ENCODE measurements at regions not wholly inside any gene's neighbourhood (a gene's known extent, or its start where the extent isn't known, plus 50 kb on each side); places are given as distances from the start of the nearest gene placed in this dataset.

DNA sequence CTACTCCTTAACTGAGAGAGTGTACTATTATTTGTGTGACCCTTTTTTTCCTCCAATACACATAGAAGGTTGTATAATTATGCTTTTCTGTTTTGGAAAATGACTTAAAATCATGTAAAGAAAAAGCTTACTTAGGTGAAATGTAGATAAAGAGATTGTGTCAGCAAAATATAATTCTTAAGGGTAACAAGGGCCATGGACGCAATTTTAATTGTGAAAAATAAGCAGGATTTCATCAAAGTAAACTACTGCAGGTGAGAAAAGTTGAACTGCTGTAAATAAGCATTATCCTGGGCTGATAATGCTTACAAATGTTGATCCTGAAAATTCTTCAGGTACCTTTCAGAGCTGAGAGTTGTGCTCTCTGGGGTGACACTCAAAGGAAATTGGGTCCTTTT is 141.5 kb downstream of the RPIA start:
- no peak for DNase-seq (ENCODE audit: low read depth in 2 of 2)

DNA sequence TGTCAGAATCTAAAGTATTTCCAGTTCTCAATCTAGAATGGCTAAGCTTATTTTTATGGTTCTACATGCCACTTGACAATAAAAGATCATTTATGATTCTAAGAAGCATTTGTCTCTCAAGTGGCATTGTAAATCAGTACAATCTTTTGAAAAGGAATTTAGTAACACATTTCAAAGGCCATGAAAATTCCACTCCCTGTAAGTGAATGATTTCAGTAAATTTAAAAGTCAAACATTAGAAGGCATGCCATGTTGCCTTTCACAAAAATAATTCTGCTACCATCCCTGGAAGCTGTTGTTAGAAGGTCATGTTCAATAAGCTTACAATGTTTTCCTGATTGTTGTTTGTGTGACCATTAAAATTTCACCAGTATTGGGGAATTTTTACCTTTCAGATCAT is 142.9 kb downstream of the RPIA start:
- DNase-seq (ENCODE audit: low read depth in 2 of 2) = no peak

DNA sequence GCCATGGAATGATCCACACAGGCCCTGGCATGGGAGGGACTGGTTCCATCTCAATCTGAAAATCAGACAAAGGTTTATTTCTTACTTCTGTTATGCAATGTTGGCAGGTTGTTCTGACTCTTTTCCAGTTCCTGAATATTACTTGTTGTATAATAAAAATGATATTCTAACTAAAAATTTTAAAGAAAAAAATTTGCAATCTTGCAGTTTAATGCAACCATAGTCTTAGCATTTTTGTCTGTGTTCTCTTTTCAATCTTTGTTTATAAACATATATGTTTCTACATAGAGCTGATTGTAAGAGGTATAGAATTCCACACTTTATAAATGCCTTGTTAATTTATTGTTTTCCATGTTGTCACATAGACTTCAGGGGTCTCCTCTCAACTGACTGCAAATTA is 143.4 kb downstream of the RPIA start:
- DNase-seq (ENCODE audit: low read depth in 2 of 2) = no peak

DNA sequence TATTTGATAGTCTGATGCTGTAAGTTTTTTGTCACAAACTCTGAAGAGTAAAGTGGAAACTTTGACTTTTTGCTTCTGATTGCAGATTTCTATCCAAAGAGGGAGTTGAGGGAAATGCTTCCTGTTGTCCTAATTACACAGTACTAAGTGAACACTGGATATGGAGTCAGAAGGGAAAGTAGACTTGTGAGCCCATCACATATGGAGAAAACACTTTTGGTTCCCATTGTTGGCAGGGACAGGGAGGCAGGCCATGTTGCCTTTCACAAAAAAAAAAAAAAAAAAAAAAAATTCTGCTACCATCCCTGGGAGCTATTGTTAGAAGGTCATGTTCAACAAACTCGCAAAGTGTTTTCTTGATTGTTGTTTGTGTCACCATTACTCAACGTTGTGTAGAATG is 144.3 kb downstream of the RPIA start:
- DNase-seq (ENCODE audit: low read depth in 2 of 2) = no peak

DNA sequence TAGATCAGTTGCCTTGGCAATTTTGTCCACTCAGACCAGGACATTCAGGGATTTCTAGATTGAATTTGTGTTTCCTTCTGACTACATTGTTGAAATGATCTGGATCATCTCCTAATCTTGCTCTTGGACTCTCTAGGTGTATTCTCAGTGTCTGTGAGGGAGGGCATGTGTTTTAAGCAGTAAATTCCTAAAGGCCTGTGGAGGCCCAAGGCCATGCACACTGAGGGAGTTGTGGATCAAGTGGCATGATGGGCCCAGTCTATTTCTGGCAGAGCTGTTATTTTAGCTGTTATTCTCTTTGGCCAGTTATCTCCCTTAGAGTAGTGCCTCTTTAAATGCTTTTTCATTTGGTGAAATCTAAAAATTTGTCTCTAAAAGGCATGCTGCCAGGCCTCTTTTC is 144.9 kb downstream of the RPIA start:
- no peak for DNase-seq (ENCODE audit: low read depth in 2 of 2)

DNA sequence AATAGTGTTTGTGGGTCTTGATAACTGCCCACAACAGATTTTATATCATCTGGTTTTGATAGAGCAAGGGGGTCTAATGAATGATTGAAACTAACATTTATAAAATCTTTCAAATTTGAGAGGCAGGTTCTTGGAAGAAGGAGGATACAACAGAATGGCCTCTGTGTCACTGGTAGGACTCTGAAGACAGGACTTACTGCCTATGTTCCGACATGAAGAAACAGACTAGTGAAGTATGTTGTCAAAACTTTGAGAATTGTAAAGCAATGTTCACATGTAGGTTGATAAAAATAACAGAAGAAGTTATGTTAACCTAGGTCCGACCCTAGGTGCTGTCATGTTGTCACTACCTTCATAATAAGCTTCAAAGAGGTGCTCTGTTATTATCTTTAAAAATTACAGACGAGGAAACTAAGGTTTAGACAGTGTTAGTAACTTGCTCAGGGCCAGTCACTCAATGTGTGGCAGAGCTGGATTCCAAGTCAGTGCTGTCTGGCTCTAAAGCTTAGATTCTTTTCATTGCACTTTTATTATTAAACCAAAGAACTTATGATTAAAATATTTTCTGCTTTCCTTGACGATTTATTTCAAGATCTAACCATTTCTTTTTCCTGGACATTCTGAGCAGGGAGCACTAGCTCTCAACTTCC is 146.2 kb downstream of the RPIA start:
- DNase-seq (ENCODE audit: low read depth in 2 of 2) = no peak

DNA sequence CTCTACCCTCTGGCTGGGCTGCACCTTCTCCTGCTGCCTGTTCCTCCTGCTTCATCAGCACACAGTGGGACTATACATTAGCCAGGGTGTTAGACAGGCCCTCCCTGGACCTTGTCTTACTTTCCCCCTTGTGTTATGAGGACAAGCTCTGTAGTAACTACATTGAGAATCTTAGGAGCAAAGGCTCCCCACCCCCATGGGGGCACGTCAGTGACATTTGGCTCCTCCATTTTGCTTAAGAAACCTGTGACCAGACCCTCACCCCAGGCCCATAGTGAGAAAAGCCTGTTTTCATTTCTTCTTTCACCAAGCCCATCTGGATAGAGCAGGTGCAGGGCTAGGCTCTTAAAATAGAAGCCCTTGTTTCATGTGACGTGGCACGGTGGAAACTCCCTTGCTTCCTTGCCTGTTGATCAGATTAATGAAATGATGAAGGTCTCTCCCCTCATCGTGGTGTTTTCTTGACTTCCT is 146.7 kb downstream of the RPIA start:
- no peak for DNase-seq (ENCODE audit: low read depth in 2 of 2)

DNA sequence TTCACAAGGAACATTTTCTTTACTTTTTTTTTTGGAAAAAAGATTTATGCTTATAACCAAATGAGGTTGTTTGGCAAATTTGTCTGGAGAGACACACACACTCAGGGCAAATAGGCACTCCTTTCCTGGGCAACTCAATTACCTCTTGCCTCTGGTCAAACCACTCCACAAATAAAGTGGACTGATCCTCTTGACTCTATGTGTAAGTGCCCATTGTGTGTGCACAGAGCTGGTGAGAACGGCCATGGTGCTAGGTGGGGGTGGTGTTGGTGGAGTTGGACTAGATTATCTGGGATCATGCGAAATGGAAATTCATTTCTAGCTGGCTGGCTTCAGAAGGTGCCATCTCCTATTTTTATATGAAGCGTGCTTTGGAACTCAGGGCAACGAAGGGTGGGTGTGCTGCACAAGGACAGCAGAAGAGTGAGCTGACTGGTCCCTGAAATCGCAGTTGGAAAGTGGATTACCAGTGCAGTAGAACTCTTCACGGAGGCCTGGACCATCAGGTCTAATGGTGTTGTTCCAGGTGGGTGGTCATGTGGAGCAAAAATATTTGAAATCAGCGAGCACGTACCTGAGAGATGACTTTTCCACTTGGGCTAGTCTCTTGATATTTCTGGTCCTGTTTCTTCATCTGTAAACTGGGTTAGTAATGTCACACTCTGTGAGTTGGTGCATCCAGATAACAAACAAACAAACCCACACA is 149.9 kb downstream of the RPIA start:
- no peak for DNase-seq (ENCODE audit: low read depth in 2 of 2)

DNA sequence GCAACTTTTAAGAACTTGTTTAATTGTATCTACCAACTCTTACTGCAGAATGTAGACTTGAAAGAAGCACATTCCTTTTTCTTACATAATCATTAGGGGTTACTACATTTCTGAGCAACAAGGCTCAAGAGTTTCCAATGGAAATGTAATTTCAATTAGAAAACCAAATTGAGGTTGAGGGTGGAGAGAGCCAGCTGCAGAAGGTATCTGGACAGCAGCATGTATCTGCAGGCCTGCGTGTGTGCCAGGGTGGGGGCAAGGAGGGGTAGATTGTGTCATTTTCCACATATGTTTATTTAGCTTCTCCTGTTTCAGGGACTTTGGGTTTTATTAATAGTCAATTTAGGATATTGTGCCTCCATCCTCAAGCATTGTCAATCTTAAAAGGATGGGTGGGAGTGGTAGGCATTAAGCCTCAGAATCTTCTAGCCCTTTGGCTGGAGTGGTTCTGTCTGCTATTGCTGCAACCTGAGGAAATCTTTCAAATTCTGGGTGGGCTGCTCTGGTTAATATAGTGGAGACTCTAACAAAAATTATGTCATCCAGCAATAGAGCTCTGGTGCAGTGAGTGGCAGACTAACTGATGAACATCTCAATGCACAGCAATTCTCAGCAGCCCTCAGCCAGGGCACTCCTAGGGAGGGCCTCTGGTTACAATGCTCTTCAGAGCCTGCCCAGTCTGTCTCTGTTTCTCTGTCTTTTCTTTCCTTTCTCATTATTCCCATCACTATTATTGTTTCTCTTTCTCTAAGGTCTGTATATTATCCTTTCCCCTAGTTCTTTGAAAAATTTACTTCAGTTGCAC is 151.4 kb downstream of the RPIA start:
- DNase-seq (ENCODE audit: low read depth in 2 of 2) = no peak

DNA sequence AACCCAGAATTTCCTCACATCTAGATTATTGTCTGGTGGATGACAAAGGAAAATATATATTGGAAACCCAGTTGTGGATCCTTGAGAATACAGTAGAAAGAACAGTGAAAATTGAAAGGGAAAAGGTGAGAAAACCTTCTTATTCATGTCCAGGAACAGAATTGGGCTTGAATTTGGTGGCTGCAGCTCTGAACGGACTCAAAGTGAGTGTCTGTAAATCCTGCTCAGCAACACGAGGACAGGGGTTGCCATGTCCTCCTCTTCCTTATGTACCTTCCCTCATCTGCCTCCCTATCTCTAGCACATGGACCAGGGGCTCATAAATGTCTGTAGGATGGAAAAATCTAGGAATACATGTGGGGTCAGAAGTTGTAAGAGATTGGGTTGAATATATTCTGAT is 152.2 kb downstream of the RPIA start:
- no peak for DNase-seq (ENCODE audit: low read depth in 2 of 2)

DNA sequence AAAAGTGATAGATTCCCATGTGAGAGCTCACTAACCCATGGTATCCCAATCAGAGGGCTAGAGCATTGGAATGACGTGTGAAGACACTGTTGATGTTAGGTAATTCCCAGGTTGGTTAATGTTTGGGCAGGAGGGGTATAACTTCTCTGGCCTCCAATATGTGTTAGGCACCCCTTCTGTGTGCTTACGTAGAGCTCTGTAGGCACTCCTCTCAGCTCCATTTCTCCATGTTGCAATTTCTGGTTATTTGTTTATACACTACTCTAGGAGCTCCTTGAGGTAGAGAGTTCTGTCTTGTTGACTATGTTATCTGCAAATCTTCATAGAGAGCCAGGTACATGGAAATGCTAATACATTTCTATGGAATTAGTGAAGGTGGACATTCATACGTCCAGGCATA is 153.5 kb downstream of the RPIA start:
- no peak for DNase-seq (ENCODE audit: low read depth in 2 of 2)

DNA sequence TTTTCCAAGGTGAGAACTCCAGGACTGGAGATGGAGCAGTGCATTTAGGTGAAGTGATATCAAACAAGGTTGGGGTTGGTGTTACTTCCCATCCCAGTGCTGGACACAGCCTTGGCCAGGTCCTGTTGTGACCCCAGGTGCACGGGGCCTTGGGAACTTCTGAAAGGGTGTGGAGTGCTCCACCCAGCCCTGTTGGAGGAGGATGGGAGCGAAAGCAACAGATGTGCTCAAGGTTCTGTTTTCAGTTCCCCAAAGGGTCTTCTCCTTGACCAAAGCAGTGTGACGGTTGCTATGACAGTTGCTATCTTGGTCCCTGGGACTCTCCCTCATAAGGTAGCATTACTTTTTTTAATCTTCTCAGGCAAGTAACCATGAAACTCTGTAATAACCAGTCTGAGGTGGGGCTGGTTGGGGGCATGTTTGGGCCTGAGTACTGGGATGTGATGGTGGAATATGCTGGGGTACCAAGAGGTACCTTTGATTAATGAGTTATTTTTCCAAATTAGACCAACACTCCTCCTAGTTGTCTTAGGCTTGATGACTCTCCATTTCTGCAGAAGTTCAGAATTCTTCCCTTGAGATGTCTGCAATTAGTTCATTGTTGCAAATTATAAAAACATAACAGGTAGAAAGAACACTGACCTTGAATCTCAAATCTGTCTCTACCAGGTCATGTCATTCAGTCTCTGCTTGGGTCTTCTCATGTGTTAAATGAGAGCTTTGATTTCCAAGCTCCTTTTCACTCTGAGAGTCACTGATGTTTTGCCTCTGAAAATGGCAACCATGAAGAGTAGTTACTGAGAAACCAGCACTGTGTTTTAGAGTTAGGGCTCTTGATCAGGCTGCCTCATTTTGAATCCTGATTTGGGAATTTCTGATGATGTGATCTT is 154.5 kb downstream of the RPIA start:
- DNase-seq (ENCODE audit: low read depth in 2 of 2) = no peak

DNA sequence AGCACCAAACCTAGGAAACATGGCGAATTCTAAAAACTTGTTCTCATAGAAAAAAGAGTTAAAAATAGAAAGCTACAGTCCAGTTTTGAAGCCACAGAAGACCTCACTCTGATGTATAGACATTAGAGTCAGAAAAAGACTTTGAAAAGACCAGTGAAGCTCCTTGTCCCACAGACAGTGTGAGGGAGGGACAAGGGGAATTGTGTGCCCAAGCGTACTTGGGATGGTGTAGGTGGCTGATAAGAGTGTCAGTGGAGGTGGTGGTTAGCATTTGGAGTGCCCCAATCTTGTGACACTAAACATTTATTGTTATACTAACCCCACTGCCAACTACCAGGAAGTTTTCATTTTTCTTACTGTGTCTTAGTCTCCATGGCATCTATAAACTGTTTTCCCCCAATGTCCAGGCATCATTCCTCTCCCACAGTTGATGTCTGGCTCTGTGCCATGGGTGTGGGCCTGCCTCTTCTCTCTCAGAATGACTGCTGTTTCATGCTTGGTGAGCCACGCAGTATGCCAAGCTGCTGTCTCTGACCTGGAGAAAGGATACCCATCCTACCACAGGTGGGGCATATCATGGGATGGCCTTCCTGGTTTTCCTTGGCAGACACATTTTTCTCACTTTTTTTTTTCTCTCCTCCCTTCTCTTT is 161.4 kb downstream of the RPIA start:
- DNase-seq (ENCODE audit: low read depth in 2 of 2) = no peak

DNA sequence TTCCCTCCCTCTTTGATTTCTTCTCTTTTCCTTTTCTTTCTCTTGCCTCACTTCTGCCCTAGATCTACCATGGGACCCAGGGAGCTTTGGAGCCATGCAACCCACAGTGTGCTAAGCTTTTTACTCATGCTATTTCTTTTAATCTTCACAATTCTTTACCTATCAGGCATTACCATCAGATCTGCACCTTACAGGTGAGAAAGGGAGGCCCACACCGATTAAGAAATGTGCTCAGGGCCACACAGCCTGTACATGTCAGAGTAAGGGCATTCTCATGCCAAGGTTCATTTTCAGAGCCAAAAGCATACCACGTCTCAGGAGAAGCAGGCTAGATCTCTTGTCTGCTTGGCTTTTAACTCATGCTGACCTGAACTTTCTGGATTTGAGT is 161.9 kb downstream of the RPIA start:
- no peak for DNase-seq (ENCODE audit: low read depth in 2 of 2)

DNA sequence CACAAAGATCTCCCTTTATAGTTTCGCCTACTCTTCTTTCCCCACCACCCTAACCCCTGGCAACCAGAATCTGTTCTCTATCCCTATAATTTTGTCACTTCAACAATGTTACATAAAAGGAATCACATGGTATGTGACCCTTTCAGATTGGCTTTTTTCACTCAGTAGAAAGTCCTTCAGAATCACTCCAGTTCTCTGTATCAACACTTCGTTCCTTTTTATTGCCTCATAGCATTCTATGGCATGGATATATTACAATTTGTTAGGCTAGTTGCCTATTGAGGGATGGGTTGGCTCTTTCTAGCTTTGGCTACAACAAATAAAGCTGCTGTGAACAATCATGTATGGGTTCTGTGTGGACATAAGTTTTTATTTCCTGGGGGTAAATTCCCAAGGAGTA is 163.1 kb downstream of the RPIA start:
- DNase-seq (ENCODE audit: low read depth in 2 of 2) = no peak

DNA sequence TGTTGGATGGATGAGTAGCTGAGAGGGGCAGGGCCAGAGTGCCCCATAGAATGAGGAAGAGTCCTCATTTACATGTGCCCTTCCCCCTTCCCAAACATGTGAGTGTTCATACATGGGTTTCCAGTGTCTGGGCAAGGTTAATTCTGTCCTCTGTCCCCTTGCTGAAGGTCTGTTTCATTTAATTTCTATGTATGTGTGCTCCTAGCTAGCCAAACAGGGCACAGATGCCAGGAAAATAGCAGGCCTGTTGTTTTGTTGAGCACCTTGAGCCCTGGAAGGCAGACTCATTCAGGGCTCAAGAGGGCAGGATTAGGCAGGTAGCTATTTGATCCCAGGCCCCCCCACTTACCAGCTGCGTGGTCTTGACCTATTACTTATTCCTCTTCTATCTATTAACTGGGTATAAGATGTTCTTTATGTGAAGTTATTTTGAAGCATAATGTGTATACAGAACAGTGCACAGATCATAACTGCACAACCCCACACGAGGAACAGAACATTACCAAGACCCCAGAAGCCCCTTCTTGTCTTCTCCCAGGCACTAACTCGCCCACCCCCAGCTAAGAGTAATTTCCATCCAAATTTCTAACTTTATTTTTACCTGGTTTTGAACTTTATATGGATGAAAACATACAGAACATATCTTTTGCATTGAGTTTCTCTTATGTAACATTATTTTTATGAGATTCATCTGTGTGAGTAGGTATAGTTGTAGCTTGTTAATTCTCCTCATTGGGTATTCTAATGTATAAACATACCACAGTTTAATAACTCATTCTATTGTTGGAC is 164.3 kb downstream of the RPIA start:
- no peak for DNase-seq (ENCODE audit: low read depth in 2 of 2)

DNA sequence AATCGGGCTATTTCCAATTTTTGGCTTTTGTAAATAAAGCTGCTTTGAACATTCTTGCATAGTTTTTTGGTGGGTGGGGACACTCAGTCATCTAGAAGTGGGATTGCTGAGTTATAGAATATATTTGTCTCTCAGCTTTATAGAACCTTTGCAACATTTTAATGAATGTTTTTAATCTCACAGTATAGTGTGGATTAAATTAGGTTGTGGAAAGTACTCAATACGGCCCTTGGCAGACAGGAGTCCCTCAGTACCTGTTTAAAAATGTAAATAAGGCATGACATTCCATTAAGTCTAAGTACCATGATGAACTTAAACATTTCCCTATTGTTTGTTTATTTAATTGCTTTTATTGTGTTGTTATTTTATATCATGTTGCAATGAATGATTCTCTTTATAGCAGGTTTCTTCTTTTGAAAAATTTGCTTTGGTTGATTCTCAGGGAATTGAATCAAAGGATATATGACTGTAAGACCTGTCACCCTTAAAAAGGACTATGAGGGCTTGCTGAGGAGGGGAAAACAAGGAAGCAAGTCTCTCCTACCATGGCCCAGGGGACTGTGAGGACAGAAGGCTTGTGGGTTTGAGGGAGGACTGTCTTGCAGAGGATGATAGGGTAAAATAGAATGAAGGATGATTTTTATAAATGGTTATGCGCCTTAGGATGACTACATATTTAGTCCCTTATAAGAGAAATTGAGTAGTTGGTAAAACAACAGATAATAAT is 165.1 kb downstream of the RPIA start:
- no peak for DNase-seq (ENCODE audit: low read depth in 2 of 2)

DNA sequence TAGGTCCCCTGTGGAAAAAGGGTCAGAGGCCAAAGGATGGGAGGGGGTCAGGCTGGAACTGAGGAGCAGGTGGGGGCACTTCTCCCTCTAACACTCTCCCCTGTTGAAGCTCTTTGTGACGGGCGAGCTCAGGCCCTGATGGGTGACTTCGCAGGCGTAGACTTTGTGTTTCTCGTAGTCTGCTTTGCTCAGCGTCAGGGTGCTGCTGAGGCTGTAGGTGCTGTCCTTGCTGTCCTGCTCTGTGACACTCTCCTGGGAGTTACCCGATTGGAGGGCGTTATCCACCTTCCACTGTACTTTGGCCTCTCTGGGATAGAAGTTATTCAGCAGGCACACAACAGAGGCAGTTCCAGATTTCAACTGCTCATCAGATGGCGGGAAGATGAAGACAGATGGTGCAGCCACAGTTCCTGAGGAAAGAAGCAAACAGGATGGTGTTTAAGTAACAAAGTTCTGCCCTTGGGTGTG is 165.8 kb downstream of the RPIA start:
- DNase-seq (ENCODE audit: low read depth in 2 of 2) = no peak

DNA sequence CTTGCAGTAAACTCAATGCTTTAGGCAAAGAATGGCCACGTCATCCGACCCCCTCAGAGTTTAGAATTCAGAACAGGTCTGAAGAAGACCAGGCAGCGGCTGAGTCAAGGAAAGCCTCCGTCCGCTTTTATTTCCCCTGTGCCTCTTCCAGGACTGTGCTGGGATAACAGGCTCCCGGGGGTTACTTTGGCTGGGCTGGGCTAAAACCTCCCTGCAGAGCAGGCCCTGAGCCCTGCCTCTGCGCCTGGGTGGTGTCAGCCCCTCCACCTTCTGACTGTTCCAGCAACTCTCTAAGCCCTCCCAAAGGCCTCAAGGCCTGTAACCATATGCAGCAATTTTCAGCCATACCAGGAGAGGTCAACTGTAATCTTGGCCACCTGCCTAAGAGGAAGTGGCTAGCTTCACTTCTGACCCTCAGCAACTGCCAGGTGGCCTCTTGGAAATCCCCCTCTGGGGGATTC is 166.5 kb downstream of the RPIA start:
- no peak for DNase-seq (ENCODE audit: low read depth in 2 of 2)

DNA sequence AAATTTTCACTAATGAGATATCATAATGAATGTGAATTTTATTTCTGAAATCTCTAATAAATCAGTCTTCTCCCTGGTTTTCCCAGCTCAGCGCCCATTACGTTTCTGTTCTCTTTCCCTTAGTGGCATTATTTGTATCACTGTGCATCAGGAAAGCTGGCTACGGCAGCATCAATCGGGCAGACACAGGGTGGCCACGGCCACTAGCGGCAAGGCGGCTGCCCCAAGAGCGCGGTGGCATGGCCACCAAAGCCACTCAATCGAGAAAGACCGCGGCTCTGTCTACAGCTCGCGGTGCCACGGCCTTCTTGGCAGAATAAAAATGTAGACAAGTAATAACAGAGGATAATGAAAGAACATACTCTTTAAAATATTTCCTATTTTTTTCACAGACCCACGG is 168.0 kb downstream of the RPIA start:
- no peak for DNase-seq (ENCODE audit: low read depth in 2 of 2)
